Skeletal muscle cell (primary cell): ENCODE measurements at regions not wholly inside any gene's neighbourhood (a gene's known extent, or its start where the extent isn't known, plus 50 kb on each side); places are given as distances from the start of the nearest gene placed in this dataset.
"Not testable (repeated sequence)": the region's sequence is repeated elsewhere in the genome, so short reads cannot be mapped to it uniquely, and the experiment has no call there.

ENCODE experiments used
- DNase-seq: peaks from one replicate; pipeline ENCODE4 v3.0.0-alpha.2; 2010; ENCODE audit warnings: low read depth
- H3K4me3 ChIP-seq: 2 replicates; pipeline ENCODE4 v1.5.1; 2011; ENCODE audit warnings: low read depth, mild to moderate bottlenecking, control low read depth, low read length, moderate library complexity

DNA sequence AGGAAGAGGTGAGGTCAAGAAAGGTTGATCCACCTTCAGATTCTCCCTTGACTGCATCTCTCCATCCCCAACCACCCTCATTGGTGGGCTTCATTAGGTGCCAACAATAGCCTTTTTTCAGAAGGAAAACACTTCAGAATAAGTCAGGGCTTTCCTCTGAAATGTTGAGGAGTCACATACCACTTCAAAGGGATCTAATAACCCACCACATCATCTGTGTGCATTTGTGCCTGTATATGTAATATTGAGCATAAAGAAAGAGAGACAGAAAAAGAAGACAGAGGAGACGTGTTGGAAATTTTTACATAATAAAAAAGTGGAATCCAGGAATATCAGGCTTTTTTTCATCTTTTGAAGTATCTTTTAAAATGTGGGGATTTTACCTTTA lies 209.1 kb upstream of the SLC7A11 start:
- DNase-seq: no peak
- H3K4me3 ChIP-seq: no peak overlapping the region

DNA sequence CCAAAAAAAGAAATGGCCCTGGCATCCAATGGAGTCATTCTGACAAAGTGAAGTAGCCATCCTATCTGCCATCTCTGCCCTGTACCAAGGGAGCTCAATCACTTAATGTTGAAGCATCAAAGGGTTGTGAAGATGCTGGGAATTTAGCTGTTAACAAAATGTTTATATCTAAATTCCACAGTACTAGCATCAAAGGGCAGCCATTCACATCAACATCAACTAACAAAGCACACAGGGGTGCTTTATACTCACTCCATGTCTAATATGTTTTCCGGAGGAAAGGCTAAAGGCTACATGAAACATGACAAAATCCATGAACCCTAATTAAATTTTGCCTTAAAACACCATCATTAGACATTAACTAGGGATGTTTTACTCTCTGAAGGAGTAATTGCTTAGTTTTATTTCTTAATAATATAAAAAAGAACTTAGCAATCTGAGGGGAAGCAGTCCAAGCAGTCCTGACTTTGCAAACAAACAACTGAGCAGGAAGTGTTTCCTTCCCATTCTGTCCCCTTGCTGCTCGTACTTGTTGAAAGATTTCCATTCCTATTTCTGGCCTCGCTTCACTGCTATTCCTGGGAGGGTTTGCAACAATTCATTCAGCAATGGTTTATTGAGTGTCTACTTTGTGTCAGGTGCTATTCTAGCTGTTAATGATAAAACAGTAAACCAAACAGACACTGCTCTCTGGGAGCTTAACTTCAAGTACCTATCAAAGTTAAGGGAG lies 208.6 kb upstream of the SLC7A11 start:
- no peak for DNase-seq
- no peak overlapping the region for H3K4me3 ChIP-seq

DNA sequence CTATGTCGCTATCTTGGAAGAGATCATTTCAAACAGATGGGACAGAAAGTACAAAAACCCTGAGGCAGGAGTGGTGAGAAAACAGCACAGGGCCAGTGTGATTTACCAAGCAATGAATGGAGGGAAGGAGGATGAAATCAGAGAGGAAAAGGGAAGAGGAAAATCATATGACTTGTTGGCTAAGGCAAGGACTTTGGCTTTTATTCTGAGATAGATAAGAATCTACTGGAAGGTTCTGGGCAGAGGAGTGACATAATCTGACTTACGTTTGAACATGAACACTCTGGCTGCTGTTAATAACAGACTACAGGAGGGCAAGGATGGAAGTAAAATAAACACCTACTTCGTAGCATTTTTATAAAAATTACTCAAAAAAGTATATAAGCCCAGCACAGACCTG lies 207.8 kb upstream of the SLC7A11 start:
- DNase-seq: no peak
- H3K4me3 ChIP-seq: no peak overlapping the region

DNA sequence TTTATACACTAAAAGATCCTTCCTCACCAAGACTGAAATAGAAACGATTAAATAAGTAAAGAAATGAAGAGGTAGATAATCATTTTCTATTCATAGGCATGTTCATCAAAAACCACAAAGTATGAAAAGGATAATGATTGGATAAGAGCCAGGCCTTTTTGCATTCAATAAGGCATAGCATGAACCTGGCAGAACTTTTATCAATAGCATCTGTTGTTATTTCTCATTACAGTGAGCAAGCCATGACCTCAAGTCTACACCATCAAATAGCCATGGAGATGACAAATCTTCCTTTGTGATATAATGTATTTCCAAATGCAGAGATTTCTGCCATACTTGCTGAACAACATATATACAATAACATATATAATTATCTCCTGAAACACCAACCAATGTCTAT lies 206.0 kb upstream of the SLC7A11 start:
- DNase-seq: no peak
- H3K4me3 ChIP-seq: no peak overlapping the region

DNA sequence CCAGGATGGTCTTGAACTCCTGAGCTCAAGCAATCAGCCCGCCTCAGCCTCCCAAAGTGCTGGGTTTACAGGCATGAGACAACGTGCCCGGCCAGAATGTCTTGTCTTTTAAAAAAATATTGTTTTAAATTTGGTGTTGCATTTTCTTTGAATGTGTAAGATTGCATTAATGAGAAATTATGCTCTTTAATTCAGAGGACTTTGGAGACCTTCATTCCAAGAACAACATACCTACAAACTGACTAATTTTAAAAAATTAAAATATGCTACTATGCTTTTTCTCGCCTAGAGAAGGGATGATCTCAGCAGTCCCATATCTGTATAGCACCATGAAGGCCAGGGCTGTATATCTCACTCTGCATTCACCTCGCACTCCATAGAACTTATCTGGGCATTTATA lies 204.3 kb upstream of the SLC7A11 start:
- H3K4me3 ChIP-seq: no peak overlapping the region

DNA sequence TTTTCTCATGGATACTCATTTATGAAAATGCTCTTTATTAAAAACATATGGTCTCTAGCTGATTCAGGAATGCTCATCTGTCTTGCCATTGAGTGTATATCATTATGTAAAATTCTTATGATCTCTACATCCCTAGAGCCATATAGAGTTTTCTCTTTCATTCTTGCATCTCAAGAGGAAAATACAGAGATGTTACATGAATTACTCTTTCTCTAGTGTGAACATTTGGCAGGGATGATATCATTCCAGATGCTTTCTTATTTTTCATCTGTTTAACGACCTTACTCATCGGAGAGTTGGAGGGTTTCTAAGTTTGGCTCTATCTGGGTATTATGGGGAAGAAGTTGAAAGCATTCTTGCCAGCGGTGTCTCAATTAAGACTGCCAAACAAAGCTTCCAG lies 202.9 kb upstream of the SLC7A11 start:
- H3K4me3 ChIP-seq: no peak overlapping the region
- peak; percentile 37 for DNase-seq

More for the DNA sequence above, 204.3 kb upstream of the SLC7A11 start:
- DNase-seq: no peak

DNA sequence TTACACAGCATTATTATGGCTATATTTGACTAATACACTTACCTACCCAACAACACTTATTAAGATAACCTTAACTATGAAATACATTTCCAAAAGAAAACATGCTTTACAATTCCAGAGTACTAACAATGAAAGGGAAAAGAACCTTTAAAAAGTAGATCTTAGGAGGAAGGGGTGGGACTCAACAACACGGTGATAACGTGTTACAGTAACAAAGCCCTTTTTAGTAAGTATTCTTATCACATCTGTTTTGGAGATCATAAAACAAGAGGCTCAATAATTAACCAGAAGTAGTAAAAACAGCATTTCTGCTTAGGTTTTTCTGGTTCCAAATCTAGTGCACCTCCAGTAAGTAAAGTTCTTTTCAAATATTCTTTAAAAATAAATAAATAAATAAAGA lies 202.1 kb upstream of the SLC7A11 start:
- H3K4me3 ChIP-seq: no peak overlapping the region
- no peak for DNase-seq

DNA sequence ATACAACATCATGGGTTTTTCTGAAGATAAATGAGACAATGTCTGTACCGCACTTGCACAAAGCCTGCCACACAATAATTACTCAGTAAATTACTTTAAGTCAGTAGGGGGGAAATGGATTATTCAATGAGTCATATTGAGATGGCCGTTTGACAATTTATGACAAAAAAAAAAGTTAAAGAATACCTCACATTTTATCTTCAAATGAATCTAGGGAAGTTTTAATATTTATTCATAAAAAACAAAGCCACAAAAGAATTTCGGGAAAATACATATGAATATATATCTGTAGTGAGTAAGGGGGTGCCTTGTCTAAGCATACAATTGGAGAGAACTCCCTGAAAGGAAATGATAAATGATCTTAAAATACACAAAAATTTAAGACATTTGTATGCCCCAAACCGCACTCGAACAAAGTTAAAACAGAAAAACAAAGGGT lies 197.0 kb upstream of the SLC7A11 start:
- no peak overlapping the region for H3K4me3 ChIP-seq
- DNase-seq: no peak

DNA sequence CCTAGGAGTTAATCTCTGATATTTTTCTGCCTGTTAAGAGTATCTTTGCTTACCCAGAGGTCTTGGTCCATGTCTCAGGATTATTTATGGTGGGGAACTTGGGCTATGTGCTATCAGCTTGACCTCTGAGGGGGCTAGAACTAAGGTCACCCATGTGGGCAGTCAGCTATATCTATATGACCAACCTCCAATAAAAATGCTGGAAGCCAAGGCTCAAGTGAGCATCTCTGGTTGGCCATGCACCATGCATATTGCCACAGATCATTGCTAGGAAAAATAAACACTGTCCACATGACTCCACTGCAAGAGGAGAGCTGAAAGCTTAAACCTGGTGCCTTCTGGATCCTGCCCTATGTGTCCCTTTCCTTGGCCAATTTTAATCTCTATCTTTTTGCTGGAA lies 196.5 kb upstream of the SLC7A11 start:
- no peak for DNase-seq
- no peak overlapping the region for H3K4me3 ChIP-seq

DNA sequence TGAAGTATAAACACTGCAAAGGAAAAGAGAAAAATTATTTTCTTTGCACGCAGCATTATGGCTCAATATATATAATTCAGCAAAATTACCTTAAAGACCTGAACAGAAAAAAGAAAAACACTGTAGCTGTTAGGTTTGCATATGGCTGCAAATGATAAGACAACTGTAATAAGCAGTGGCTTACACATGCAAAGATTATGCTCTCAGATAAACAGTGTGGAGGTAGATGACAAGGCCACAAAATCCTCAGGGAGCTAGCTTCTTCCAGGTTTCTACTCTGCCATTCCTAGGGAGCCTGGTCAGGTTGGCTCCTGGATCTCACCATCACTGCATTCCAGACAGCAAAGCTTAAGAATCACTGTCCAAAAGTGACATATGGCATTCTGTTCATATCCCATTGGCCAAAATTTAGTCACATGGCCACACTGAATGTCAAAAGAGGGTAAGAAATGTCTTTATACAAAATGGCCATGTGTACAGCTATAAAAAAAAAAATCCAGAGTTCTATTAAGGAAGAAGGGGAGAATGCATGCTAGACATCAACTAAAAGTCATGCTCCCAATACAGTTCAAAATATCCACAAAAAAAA lies 195.2 kb upstream of the SLC7A11 start:
- DNase-seq: no peak
- no peak overlapping the region for H3K4me3 ChIP-seq

DNA sequence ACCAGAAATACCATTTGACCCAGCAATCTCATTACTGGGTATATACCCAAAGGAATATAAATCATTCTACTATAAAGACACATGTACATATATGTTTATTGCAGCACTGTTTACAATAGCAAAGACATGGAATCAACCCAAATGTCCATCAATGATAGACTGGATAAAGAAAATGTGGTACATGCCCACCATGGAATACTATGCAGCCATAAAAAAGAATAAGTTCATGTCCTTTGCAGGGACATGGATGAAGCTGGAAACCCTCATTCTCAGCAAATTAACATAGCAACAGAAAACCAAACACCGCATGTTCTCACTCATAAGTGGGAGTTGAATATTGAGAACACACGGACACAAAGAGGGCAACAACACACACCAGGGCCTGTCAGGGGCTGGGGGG lies 193.6 kb upstream of the SLC7A11 start:
- not testable (repeated sequence) for H3K4me3 ChIP-seq, DNase-seq

DNA sequence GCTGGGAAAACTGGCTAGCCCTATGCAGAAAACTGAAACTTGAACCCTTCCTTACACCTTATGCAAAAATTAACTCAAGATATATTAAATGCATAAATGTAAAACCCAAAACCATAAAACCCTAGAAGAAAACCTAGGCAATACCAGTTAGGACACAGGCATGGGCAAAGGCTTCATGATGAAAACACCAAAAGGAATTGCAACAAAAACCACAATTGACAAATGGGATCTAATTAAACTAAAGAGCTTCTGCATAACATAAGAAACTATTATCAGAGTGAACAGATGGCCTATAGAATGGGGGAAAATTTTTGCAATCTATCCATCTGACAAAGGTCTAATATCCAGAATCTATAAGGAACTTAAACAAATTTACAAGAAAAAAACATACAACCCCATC lies 192.9 kb upstream of the SLC7A11 start:
- DNase-seq, H3K4me3 ChIP-seq: not testable (repeated sequence)

DNA sequence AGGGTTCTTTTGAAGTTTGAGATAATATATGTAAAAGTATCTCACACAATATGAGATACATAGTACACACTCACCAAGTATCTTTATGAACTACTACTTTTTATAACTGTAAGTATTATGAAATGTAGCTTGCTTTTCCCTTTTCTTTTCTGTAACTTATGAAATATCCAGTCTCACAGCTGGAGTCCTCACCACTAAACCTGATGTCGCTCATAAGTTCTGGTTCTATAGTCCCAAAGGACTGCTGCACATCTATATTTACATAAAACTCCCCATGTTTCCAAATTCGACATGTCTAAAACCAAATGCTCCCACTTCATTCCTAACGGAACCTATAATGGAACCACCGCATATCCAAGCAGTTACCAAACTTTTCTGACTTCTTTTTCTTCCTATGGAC lies 186.5 kb upstream of the SLC7A11 start:
- no peak for DNase-seq
- H3K4me3 ChIP-seq: no peak overlapping the region

DNA sequence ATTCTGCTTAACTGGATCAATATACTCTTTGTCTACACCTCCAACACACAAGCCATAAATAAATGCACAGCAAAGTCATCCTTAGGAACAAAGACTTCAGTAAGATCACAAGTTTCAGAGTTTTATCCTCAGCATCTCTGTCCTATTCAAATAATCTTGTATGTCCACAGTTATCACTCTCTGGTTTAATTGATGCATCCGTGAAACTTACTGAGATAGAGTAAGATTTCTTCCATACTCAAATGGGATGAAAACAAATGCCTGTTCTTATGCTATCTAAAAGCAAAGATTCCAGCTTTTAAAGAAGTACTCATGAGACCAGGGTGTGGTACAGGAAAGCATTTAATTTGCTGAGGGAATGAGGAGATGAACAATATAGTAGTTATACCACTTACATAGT lies 184.6 kb upstream of the SLC7A11 start:
- DNase-seq: no peak
- H3K4me3 ChIP-seq: no peak overlapping the region

DNA sequence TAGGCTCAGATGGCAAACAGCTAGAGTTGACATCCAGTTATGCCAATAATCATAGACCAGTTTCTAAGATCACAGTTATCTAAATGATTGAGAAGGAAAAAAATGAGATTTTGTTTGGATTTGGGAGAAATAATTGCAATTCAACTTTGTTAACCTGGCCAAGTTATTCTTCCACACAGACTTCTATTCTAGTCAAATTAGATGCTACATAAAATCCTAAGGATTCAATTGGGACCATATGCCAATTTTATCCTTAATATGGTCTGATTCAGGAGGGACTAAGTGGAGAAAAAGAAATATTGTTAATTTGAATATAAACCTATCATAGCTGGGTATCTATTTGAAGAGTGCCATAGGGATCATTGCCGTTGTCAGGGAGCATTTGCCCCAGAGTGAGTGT lies 178.3 kb upstream of the SLC7A11 start:
- no peak for DNase-seq
- H3K4me3 ChIP-seq: no peak overlapping the region

DNA sequence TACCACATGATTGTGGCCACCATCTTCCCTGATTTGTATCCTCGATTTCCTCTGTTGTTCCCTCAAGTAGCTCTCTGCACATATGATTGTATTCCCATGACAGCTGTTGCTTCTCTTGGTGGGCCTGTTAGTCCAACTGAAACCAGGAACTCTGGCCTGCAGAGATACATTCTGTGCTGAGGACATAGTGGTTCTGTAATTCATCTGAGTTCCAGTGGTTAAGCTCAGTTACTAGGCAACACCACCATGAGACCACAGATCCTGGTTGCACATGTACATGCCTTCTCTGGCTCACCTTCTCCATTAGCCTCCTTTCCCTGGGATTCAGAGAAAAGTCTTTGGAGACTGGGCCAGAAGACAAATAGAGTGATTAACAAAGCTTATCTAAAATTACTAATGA lies 172.1 kb upstream of the SLC7A11 start:
- no peak for DNase-seq

DNA sequence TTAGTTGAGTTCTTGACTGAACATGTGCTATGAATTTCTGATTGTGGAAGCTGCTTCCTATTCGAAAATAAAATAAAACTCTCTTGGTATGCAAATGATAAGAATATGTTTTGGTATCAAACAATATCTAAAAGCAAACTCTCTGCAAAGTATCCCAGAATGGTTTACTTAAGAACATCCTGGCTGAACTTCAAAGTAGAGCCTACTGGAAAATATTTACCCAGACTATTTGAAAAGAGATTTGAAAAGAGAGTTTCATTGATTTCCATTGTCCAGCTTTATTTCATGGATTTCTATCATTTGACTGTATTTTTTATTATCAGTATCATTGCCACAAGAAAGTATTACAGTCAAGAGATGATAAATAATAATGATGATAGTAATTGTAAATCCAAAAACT lies 171.1 kb upstream of the SLC7A11 start:
- no peak for DNase-seq
- no peak overlapping the region for H3K4me3 ChIP-seq

More for the DNA sequence above, 172.1 kb upstream of the SLC7A11 start:
- no peak overlapping the region for H3K4me3 ChIP-seq

DNA sequence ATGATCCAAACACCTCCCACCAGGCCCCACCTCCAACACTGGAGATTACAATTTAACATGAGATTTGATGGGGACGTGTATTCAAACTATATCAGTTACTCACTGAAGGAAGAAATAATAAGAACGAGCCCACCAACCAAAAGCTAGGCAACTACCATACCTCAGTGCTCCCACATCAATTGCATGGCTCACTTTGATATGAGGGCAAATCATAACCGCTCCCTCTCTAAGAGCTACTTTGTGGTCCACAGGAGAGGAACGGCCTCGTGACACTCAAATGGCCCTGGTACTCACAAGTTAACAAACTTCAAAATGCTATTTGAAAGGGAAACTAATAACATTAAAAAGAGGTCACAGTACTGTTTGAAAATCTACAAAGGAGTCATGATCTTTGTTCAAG lies 170.7 kb upstream of the SLC7A11 start:
- H3K4me3 ChIP-seq: no peak overlapping the region
- DNase-seq: no peak

DNA sequence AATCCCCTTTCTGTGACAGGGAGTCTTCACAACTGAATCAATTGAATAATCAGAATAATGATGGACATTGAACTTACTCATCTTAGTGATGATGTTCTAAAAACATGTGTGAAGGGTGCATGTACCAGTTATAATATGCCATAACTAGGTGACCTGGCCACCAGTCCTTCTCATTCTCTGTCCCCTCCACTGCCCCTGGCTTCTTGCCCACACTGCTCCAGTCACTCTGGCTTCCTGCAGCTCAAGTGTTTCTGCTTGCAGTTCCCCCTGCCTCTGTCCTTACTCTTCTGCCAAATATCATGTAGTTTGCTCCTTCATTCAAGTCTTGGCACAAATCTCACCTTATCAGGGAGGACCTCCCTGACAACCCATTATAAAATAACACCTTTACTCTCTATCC lies 168.1 kb upstream of the SLC7A11 start:
- H3K4me3 ChIP-seq: no peak overlapping the region
- DNase-seq: no peak

DNA sequence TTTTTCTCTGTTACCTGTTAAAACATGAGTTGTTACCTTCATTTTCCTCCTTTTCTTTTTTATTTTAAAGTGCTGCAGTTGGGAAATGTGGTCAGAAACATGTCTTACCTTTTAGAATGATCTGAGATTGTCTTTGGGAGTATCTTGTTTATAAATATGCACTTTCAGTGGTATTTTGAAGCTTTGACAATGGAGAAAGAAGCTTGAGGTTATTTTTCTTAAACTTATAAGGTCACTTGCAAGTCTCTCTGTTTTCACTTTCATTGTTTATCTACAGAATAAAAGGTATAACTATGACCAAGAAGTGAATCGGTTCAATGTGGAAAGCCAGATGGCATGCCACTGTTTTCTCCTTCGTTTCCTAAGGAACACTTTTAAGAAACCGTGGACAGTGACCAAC lies 167.5 kb upstream of the SLC7A11 start:
- no peak for DNase-seq
- H3K4me3 ChIP-seq: no peak overlapping the region

DNA sequence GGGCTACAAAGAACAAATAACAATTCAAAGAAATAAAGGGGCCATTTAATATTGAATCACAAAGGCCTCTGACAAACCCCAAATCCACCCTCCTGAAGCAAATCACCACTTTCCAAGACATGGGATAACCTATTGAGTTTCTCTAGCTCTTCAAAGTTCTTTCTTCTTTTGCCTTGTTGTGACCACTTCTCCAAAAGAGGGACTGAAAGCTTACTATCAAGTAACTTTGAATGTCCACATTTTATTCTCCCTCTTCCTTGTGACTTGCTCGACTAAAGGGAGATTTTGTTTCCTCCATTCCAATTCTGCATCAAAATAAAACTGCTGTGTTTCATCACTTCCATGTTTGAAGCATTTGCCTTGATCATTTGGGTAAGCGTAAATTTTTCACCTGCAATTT lies 166.6 kb upstream of the SLC7A11 start:
- DNase-seq: no peak
- no peak overlapping the region for H3K4me3 ChIP-seq
